Osteocyte (in vitro differentiated cells): ENCODE measurements at regions not wholly inside any gene's neighbourhood (a gene's known extent, or its start where the extent isn't known, plus 50 kb on each side); places are given as distances from the start of the nearest gene placed in this dataset.
"Not testable (repeated sequence)": the region's sequence is repeated elsewhere in the genome, so short reads cannot be mapped to it uniquely, and the experiment has no call there.

Experiments
- DNase-seq: peaks from one replicate; pipeline ENCODE4 v3.0.0; 2021; ENCODE audit warnings: mixed read lengths; ENCODE audit not compliant: unreplicated experiment; ENCODE audit errors: extremely low spot score
- H3K27ac Mint-ChIP-seq: one replicate; pipeline ENCODE4 v1.8.0; 2021; ENCODE audit warnings: mild to moderate bottlenecking, mixed read lengths; ENCODE audit not compliant: unreplicated experiment
- H3K27me3 Mint-ChIP-seq: one replicate; pipeline ENCODE4 v1.8.0; 2021; ENCODE audit warnings: mixed read lengths; ENCODE audit not compliant: unreplicated experiment
- H3K36me3 Mint-ChIP-seq: one replicate; pipeline ENCODE4 v1.8.0; 2021; ENCODE audit warnings: mixed read lengths; ENCODE audit not compliant: unreplicated experiment
- H3K4me1 Mint-ChIP-seq: one replicate; pipeline ENCODE4 v1.8.0; 2021; ENCODE audit warnings: mixed read lengths; ENCODE audit not compliant: unreplicated experiment
- H3K4me3 Mint-ChIP-seq: one replicate; pipeline ENCODE4 v1.8.0; 2021; ENCODE audit warnings: mild to moderate bottlenecking, moderate library complexity, mixed read lengths; ENCODE audit not compliant: unreplicated experiment
- H3K9me3 Mint-ChIP-seq: one replicate; pipeline ENCODE4 v1.8.0; 2021; ENCODE audit warnings: mixed read lengths; ENCODE audit not compliant: unreplicated experiment
- TF ChIP-seq, protein P1 (sequence below): fragments of 200-600 bp; sonication (generic); IDR thresholded peaks from 2 replicates; pipeline ENCODE4 v1.5.0; 2021; ENCODE audit warnings: antibody characterized with exemption, mild to moderate bottlenecking, moderate library complexity

DNA sequence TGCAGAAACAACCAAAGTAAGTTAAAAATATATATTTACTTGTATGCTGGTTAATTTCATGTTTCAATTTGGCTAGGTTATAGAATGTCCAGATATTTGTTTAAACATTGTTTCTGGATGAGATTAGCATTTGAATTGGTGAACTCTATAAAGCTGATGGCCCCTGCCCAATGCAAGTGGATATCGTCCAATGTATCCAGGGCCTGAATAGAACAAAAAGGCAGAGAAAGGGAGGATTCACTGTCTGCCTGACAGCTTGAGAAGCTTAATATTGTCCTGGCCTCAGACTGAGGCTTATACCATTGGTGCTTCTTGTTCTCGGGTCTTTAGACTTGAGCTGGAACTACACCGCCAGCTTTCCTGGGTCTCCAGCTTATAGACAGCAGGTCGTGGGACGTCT, 446.7 kb upstream of the ACTBL2 start:
- Mint-ChIP-seq H3K36me3 (no peaks in the 10 kb centered on the region), H3K4me1 (no peaks in the 10 kb centered on the region), H3K9me3 (peaks cover 17% of the 10 kb centered on the region), H3K4me3 (no peak overlapping the region), H3K27me3 (no peaks in the 10 kb centered on the region), H3K27ac (no peak overlapping the region)
- TF ChIP-seq, protein P1, sequence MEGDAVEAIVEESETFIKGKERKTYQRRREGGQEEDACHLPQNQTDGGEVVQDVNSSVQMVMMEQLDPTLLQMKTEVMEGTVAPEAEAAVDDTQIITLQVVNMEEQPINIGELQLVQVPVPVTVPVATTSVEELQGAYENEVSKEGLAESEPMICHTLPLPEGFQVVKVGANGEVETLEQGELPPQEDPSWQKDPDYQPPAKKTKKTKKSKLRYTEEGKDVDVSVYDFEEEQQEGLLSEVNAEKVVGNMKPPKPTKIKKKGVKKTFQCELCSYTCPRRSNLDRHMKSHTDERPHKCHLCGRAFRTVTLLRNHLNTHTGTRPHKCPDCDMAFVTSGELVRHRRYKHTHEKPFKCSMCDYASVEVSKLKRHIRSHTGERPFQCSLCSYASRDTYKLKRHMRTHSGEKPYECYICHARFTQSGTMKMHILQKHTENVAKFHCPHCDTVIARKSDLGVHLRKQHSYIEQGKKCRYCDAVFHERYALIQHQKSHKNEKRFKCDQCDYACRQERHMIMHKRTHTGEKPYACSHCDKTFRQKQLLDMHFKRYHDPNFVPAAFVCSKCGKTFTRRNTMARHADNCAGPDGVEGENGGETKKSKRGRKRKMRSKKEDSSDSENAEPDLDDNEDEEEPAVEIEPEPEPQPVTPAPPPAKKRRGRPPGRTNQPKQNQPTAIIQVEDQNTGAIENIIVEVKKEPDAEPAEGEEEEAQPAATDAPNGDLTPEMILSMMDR: no peak
- DNase-seq: no peak

DNA sequence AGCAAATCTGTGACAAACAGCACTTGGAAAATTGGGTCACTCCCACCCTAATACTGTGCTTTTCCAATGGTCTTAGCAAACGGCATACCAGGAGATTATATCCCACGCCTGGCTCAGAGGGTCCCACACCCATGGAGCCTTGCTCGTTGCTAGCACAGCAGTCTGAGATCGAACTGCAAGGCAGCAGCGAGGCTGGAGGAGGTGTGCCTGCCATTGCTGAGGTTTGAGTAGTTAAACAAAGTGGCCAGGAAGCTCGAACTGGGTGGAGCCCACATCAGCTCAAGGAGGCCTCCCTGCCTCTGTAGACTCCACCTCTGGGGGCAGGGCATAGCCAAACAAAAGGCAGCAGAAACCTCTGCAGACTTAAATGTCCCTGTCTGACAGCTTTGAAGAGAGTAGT, 440.5 kb upstream of the ACTBL2 start:
- not testable (repeated sequence) for H3K27ac Mint-ChIP-seq, H3K4me1 Mint-ChIP-seq, H3K36me3 Mint-ChIP-seq, H3K4me3 Mint-ChIP-seq, DNase-seq, H3K27me3 Mint-ChIP-seq
- peaks cover 14% of the 10 kb centered on the region for H3K9me3 Mint-ChIP-seq

DNA sequence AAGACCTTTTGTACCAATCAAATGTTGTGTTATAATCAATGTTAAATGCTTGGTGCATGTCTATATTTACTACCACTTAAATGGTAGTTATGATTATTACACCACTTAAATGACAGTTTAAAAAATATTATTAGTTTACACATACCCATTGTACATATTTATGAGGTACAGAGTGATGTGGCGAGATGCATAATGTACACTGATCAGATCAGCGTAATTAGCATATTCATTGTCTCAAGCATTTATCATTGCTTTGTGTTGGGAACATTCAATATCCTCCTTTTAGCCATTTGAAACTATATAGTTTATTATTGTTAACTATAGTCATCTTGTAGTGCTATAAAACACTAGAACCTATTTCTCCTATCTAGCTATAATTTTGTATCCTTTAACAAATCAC, 434.4 kb upstream of the ACTBL2 start:
- TF ChIP-seq, protein P1: no peak
- no peak for DNase-seq
- H3K9me3 Mint-ChIP-seq: no peaks in the 10 kb centered on the region
- H3K4me1 Mint-ChIP-seq: no peaks in the 10 kb centered on the region
- H3K36me3 Mint-ChIP-seq: peaks cover 2% of the 10 kb centered on the region
- H3K27ac Mint-ChIP-seq: no peak overlapping the region
- H3K4me3 Mint-ChIP-seq: no peak overlapping the region
- H3K27me3 Mint-ChIP-seq: no peaks in the 10 kb centered on the region

DNA sequence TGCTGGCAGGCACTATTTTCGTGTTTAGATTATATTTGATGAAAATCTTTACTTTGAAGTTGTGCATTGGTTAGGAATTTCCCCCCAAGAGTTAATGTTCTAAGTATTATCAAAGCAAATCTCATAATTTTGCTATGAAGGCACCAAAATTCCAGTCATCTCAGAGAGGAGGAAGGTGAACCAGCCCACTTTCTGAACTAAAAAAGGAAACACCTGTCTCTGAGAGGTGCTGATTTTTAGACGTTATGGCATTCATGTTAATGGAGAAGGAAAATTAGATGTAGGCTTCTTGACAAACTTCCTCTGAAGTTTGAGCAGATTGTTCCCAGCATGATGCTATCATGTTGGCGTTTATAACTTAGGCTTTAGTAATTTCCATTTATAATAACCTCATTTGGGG, 432.9 kb upstream of the ACTBL2 start:
- Mint-ChIP-seq H3K4me1 (peaks cover 2% of the 10 kb centered on the region), H3K27me3 (no peaks in the 10 kb centered on the region), H3K27ac (no peak overlapping the region), H3K4me3 (no peak overlapping the region), H3K9me3 (no peaks in the 10 kb centered on the region), H3K36me3 (peaks cover 2% of the 10 kb centered on the region)
- no peak for DNase-seq
- TF ChIP-seq, protein P1: no peak

DNA sequence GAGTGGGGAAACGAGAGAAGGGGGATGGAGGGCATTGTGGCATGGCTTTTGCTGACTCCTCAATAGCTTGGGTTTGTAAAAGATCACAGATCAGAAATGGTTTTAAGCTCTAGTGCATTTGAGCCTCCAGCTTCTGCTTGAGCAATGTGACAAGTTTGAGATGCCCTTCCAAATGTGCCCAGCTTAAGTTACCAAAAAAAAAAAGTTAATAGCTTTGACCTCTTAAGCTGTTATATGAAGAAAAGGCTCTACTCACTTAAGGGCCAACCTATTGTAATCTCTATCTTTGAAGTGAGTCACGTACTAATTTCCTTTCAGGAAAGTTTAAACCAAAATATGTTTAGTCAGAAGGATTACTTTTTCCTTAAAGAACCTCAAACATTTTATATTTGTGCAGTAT, 428.8 kb upstream of the ACTBL2 start:
- Mint-ChIP-seq H3K27ac (no peak overlapping the region), H3K4me1 (peaks cover 2% of the 10 kb centered on the region)

More for the DNA sequence above, 428.8 kb upstream of the ACTBL2 start:
- H3K27me3 Mint-ChIP-seq: no peaks in the 10 kb centered on the region
- DNase-seq: no peak
- TF ChIP-seq, protein P1: no peak
- H3K9me3 Mint-ChIP-seq: no peaks in the 10 kb centered on the region
- H3K36me3 Mint-ChIP-seq: no peaks in the 10 kb centered on the region
- no peak overlapping the region for H3K4me3 Mint-ChIP-seq
